Neural progenitor cell (in vitro differentiated cells): ENCODE measurements at regions not wholly inside any gene's neighbourhood (a gene's known extent, or its start where the extent isn't known, plus 50 kb on each side); places are given as distances from the start of the nearest gene placed in this dataset.

Experiments
- DNase-seq: peaks from one replicate; pipeline ENCODE4 v3.0.0-alpha.2; 2016; ENCODE audit warnings: low spot score
- H2AFZ ChIP-seq: fragments of 200-600 bp; sonication (generic); replicated peaks from 2 replicates; pipeline ENCODE4 v1.6.1; 2016; ENCODE audit warnings: antibody characterized with exemption
- H3F3A ChIP-seq: fragments of 200-600 bp; sonication (generic); 2 replicates; pipeline ENCODE4 v1.6.1; 2016; ENCODE audit warnings: antibody characterized with exemption, low read depth
- H3K27ac ChIP-seq: fragments of 200-600 bp; sonication (generic); 2 replicates; pipeline ENCODE4 v1.5.1; 2016; ENCODE audit warnings: mild to moderate bottlenecking
- H3K27me3 ChIP-seq: fragments of 200-600 bp; sonication (generic); 2 replicates; pipeline ENCODE4 v1.6.1; 2016; ENCODE audit warnings: mild to moderate bottlenecking, moderate library complexity
- H3K36me3 ChIP-seq: fragments of 200-600 bp; sonication (generic); 2 replicates; pipeline ENCODE4 v1.5.1; 2016
- H3K4me1 ChIP-seq: fragments of 200-600 bp; sonication (generic); 2 replicates; pipeline ENCODE4 v1.6.1; 2016; ENCODE audit warnings: mixed run types
- H3K4me2 ChIP-seq: fragments of 200-600 bp; sonication (generic); 2 replicates; pipeline ENCODE4 v1.6.1; 2016
- H3K4me3 ChIP-seq: fragments of 200-600 bp; sonication (generic); 2 replicates; pipeline ENCODE4 v1.5.1; 2016
- H3K79me2 ChIP-seq: fragments of 200-600 bp; sonication (generic); 2 replicates; pipeline ENCODE4 v1.6.1; 2016; ENCODE audit warnings: low read depth
- H3K9ac ChIP-seq: fragments of 200-600 bp; sonication (generic); 2 replicates; pipeline ENCODE4 v1.6.1; 2016
- H3K9me3 ChIP-seq: fragments of 200-600 bp; sonication (generic); 2 replicates; pipeline ENCODE4 v1.5.1; 2016; ENCODE audit warnings: low read depth
- H4K20me1 ChIP-seq: fragments of 200-600 bp; sonication (generic); 2 replicates; pipeline ENCODE4 v1.6.1; 2016; ENCODE audit warnings: low read depth
- H3K27ac Mint-ChIP-seq: 3 replicates; pipeline ENCODE4 v1.8.0; 2021; ENCODE audit warnings: mixed read lengths
- H3K27me3 Mint-ChIP-seq: 2 replicates; pipeline ENCODE4 v1.8.0; 2022; ENCODE audit warnings: low read depth, mild to moderate bottlenecking, inconsistent platforms, moderate library complexity, mixed read lengths; ENCODE audit not compliant: insufficient read depth
- H3K36me3 Mint-ChIP-seq: 3 replicates; pipeline ENCODE4 v1.8.0; 2021; ENCODE audit warnings: mixed read lengths
- H3K4me1 Mint-ChIP-seq: 3 replicates; pipeline ENCODE4 v1.8.0; 2021; ENCODE audit warnings: mixed read lengths
- H3K4me3 Mint-ChIP-seq: 3 replicates; pipeline ENCODE4 v1.8.0; 2021; ENCODE audit warnings: mild to moderate bottlenecking, moderate library complexity, mixed read lengths
- H3K9me3 Mint-ChIP-seq: 3 replicates; pipeline ENCODE4 v1.8.0; 2020; ENCODE audit warnings: mixed read lengths
- CTCF ChIP-seq: fragments of 200-600 bp; sonication (generic); IDR thresholded peaks from 2 replicates; pipeline ENCODE4 v1.5.1; 2017; ENCODE audit warnings: antibody characterized with exemption, mild to moderate bottlenecking
- EZH2 ChIP-seq: fragments of 200-600 bp; sonication (generic); IDR thresholded peaks from 2 replicates; pipeline ENCODE4 v1.6.1; 2017; ENCODE audit warnings: antibody characterized with exemption, mild to moderate bottlenecking, moderate library complexity
- EZH2phosphoT487 ChIP-seq: fragments of 200-600 bp; sonication (generic); IDR thresholded peaks from 2 replicates; pipeline ENCODE4 v1.6.1; 2017; ENCODE audit warnings: antibody characterized with exemption

- Histone ChIP-seq H3F3A (no peaks in the 10 kb centered on the region), H3K27me3 (no peaks in the 10 kb centered on the region), H3K27ac (no peak overlapping the region), H3K36me3 (no peaks in the 10 kb centered on the region), H3K9me3 (no peaks in the 10 kb centered on the region), H3K9ac (no peak overlapping the region), H2AFZ (no peak overlapping the region), H4K20me1 (no peaks in the 10 kb centered on the region), H3K4me3 (no peak overlapping the region), H3K4me1 (no peaks in the 10 kb centered on the region), H3K79me2 (no peaks in the 10 kb centered on the region), H3K4me2 (no peak overlapping the region)
- TF ChIP-seq CTCF (no peak), EZH2phosphoT487 (no peak), EZH2 (no peak)
- H3K27ac Mint-ChIP-seq = no peak overlapping the region
- peaks cover 2% of the 10 kb centered on the region for H3K27me3 Mint-ChIP-seq
- DNase-seq = no peak
- no peaks in the 10 kb centered on the region for H3K4me1 Mint-ChIP-seq
- no peak overlapping the region for H3K4me3 Mint-ChIP-seq
- H3K9me3 Mint-ChIP-seq = no peaks in the 10 kb centered on the region
- no peaks in the 10 kb centered on the region for H3K36me3 Mint-ChIP-seq
Measured at GRCh38 chr3:65303431-65303830, 615.6 kb upstream of the ADAMTS9 start.

GRCh38 chr3:65291448-65292125, 603.8 kb upstream of the ADAMTS9 start:
- no peak overlapping the region for H3K4me3 Mint-ChIP-seq
- peaks cover 4% of the 10 kb centered on the region for H3K27me3 Mint-ChIP-seq
- Histone ChIP-seq H3K9ac (no peak overlapping the region), H3K4me3 (no peak overlapping the region), H3K79me2 (no peaks in the 10 kb centered on the region), H3K9me3 (no peaks in the 10 kb centered on the region), H3F3A (no peaks in the 10 kb centered on the region), H2AFZ (no peak overlapping the region), H3K36me3 (no peaks in the 10 kb centered on the region), H4K20me1 (no peaks in the 10 kb centered on the region), H3K4me1 (no peaks in the 10 kb centered on the region), H3K27ac (no peak overlapping the region), H3K27me3 (no peaks in the 10 kb centered on the region), H3K4me2 (no peak overlapping the region)
- no peaks in the 10 kb centered on the region for H3K36me3 Mint-ChIP-seq
- no peaks in the 10 kb centered on the region for H3K9me3 Mint-ChIP-seq
- H3K4me1 Mint-ChIP-seq = no peaks in the 10 kb centered on the region
- no peak overlapping the region for H3K27ac Mint-ChIP-seq
- TF ChIP-seq CTCF = no peak
- TF ChIP-seq EZH2 = no peak
- TF ChIP-seq EZH2phosphoT487 = no peak
- no peak for DNase-seq

GRCh38 chr3:65288776-65289175, 601.0 kb upstream of the ADAMTS9 start:
- Histone ChIP-seq H3K27me3 (no peaks in the 10 kb centered on the region), H3F3A (no peaks in the 10 kb centered on the region), H3K36me3 (no peaks in the 10 kb centered on the region), H3K9ac (no peak overlapping the region), H3K9me3 (no peaks in the 10 kb centered on the region), H3K4me2 (no peak overlapping the region), H2AFZ (no peak overlapping the region), H4K20me1 (no peaks in the 10 kb centered on the region), H3K4me1 (peaks cover 5% of the 10 kb centered on the region), H3K79me2 (no peaks in the 10 kb centered on the region), H3K27ac (no peak overlapping the region), H3K4me3 (no peak overlapping the region)
- H3K27me3 Mint-ChIP-seq = peaks cover 2% of the 10 kb centered on the region
- H3K4me1 Mint-ChIP-seq = peaks cover 12% of the 10 kb centered on the region
- H3K4me3 Mint-ChIP-seq = no peak overlapping the region
- TF ChIP-seq EZH2 (no peak), CTCF (no peak), EZH2phosphoT487 (no peak)
- no peak overlapping the region for H3K27ac Mint-ChIP-seq
- H3K9me3 Mint-ChIP-seq = no peaks in the 10 kb centered on the region
- no peak for DNase-seq
- no peaks in the 10 kb centered on the region for H3K36me3 Mint-ChIP-seq
